ENCODE measurements at regions not wholly inside any gene's neighbourhood (a gene's known extent, or its start where the extent isn't known, plus 50 kb on each side); places are given as distances from the start of the nearest gene placed in this dataset.

- TF ChIP-seq POLR2A (IDR thresholded peaks at IDR 0.05) (no peak), CTCF (IDR thresholded peaks at IDR 0.05 in 4 of 5, conservative IDR thresholded peaks at IDR 0.05 in 1 of 5) (no peak)
Observed at GRCh38 chr20:20797521-20798310, 85.3 kb upstream of the RALGAPA2 start.
